ENCODE measurements at regions not wholly inside any gene's neighbourhood (a gene's known extent, or its start where the extent isn't known, plus 50 kb on each side); places are given as distances from the start of the nearest gene placed in this dataset.

GRCh38 chr5:44225231-44226160, 163.7 kb downstream of the FGF10 start:
- H3K4me3 ChIP-seq (ENCODE audit: low read depth, low read length): no peak overlapping the region
- no peak for DNase-seq (ENCODE audit: low read depth, low spot score)
- ChIA-PET POLR2A (no interaction called here), CTCF (no interaction called here)
- TF ChIP-seq CTCF (IDR thresholded peaks at IDR 0.05; ENCODE audit: insufficient read depth, low read length, missing control alignments): no peak

- no peak overlapping the region for H3K4me3 ChIP-seq (ENCODE audit: low read depth, low read length)
- CTCF ChIA-PET: no interaction called here
- no peak for TF ChIP-seq CTCF (IDR thresholded peaks at IDR 0.05; ENCODE audit: insufficient read depth, low read length, missing control alignments)
- POLR2A ChIA-PET: no interaction called here
- DNase-seq (ENCODE audit: low read depth, low spot score): no peak
Measured at GRCh38 chr5:44199408-44199807, 189.8 kb downstream of the FGF10 start.

GRCh38 chr5:44189255-44189654, 200.0 kb downstream of the FGF10 start:
- ChIA-PET CTCF (no interaction called here), POLR2A (no interaction called here)
- TF ChIP-seq CTCF (IDR thresholded peaks at IDR 0.05; ENCODE audit: insufficient read depth, low read length, missing control alignments): no peak
- H3K4me3 ChIP-seq (ENCODE audit: low read depth, low read length): no peak overlapping the region
- DNase-seq (ENCODE audit: low read depth, low spot score): no peak

- DNase-seq (ENCODE audit: low read depth, low spot score): no peak
- CTCF ChIA-PET: no interaction called here
- no peak overlapping the region for H3K4me3 ChIP-seq (ENCODE audit: low read depth, low read length)
- no peak for TF ChIP-seq CTCF (IDR thresholded peaks at IDR 0.05; ENCODE audit: insufficient read depth, low read length, missing control alignments)
- POLR2A ChIA-PET: no interaction called here
Measured at GRCh38 chr5:44187973-44188372, 201.2 kb downstream of the FGF10 start.

- no peak for TF ChIP-seq CTCF (IDR thresholded peaks at IDR 0.05; ENCODE audit: insufficient read depth, low read length, missing control alignments)
- ChIA-PET CTCF (no interaction called here), POLR2A (no interaction called here)
- no peak for DNase-seq (ENCODE audit: low read depth, low spot score)
- H3K4me3 ChIP-seq (ENCODE audit: low read depth, low read length): no peak overlapping the region
Measured at GRCh38 chr5:44183753-44184152, 205.5 kb downstream of the FGF10 start.

GRCh38 chr5:44183312-44183711, 205.9 kb downstream of the FGF10 start:
- DNase-seq (ENCODE audit: low read depth, low spot score): no peak
- POLR2A ChIA-PET: no interaction called here
- TF ChIP-seq CTCF (IDR thresholded peaks at IDR 0.05; ENCODE audit: insufficient read depth, low read length, missing control alignments): no peak
- H3K4me3 ChIP-seq (ENCODE audit: low read depth, low read length): no peak overlapping the region
- CTCF ChIA-PET: no interaction called here
